Cardiac septum (tissue), 1 donor: ENCODE measurements at regions not wholly inside any gene's neighbourhood (a gene's known extent, or its start where the extent isn't known, plus 50 kb on each side); places are given as distances from the start of the nearest gene placed in this dataset.
"Not testable (repeated sequence)": the region's sequence is repeated elsewhere in the genome, so short reads cannot be mapped to it uniquely, and the experiment has no call there.

Source experiments
- DNase-seq: peaks from one replicate; pipeline ENCODE4 v3.0.0-alpha.2; 2020; ENCODE audit warnings: low spot score
- intact Hi-C: fragments of 100-400 bp; cut with DNase I; formaldehyde crosslinking; loops from one replicate; pipeline ENCODE4 v1.14.0; 2022
- donor health status: DM: no; HTN: no; CAD: no.

- DNase-seq, result no peak
- intact Hi-C loops, result no loop called here
These were observed 57.6 kb upstream of the GATA2 start for GRCh38 chr3:128550471-128551126.

- no peak for DNase-seq
- intact Hi-C loops, result no loop called here
These were observed 57.1 kb upstream of the GATA2 start for GRCh38 chr3:128550113-128550440.

GRCh38 chr3:128549283-128550112, 56.5 kb upstream of the GATA2 start:
- intact Hi-C loops, result no loop called here
- DNase-seq, result peak; percentile 87

GRCh38 chr3:128548426-128549282, 55.7 kb upstream of the GATA2 start:
- no peak for DNase-seq
- intact Hi-C loops, result no loop called here

DNA sequence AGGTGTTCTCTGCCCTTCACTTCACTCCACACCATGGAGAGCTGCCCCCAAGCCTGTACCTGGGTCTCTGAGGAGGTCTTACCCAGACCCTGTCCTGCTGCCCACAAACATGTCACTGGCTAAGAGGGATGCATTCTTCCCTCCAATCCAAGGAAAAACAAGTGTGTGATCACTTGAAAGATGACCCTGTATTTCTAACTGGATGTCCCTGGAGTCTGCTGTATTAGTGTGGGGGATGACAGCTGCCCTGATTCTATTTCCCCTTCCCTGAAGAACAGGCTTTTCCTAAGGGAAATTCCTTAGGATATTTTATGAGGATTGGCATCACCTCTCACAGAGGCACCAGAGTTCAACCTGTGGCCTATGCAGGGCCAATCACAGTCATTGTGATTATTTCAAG, 55.0 kb upstream of the GATA2 start:
- intact Hi-C loops, result no loop called here
- DNase-seq, result no peak

- no peak for DNase-seq
- intact Hi-C loops, result no loop called here
These were observed 54.5 kb upstream of the GATA2 start for GRCh38 chr3:128547368-128547987.

- intact Hi-C loops, result no loop called here
- DNase-seq, result no peak
These were observed 53.6 kb upstream of the GATA2 start for GRCh38 chr3:128546646-128547045.

DNA sequence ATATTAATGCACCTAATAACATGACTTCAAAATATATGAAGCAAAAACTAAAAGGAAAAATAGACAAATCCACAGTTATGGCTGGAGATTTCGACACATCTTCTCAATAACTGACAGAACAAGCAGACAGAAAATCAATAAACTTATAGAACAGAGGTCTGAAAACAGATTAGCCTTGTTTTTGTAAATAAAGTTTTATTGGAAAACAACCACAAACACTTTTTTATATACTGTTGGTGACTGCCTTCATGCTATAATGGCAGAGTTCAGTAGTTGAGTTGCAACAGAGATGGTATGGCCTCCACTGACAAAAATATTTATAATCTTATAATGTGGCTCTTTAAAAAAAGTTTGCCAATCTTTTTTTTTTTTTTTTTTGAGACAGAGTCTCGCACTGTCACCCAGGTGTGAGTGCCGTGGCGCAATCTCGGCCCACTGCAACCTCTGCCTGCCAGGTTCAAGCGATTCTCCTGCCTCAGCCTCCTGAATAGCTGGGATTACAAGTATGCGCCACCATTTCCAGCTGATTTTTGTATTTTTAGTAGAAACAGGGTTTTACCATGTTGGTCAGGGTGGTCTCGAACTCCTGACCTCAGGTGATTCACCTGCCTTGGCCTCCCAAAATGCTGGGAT, 52.2 kb upstream of the GATA2 start:
- DNase-seq, result no peak
- intact Hi-C loops, result no loop called here

- intact Hi-C loops, result no loop called here
These were observed 51.2 kb upstream of the GATA2 start for GRCh38 chr3:128544190-128544589.

DNA sequence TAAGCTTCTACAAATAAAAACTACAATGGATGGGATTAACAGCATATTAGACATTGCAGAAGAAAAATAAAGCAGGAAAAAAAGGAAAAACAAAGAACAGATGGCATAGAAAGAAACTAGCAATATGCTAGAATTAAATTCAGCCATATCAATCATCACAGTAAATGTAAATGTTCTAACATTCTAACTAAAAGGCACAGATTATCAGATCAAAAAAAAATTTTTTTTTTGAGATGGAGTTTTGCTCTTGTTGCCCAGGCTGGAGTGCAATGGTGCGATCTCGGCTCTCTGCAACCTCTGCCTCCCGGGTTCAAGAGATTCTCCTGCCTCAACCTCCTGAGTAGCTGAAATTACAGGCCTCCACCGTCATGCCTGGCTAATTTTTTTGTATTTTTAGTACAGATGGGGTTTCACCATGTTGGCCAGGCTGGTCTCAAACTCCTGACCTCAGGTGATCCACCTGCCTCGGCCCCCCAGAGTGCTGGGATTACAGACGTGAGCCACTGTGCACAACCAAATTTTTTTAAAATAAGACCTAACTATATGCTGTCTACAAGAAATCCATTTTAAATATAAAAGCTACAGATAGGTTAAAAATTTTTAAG, 50.7 kb upstream of the GATA2 start:
- intact Hi-C loops, DNase-seq: not testable (repeated sequence)

More at GRCh38 chr3:128544190-128544589, 51.2 kb upstream of the GATA2 start:
- DNase-seq, result no peak
